ENCODE measurements at regions not wholly inside any gene's neighbourhood (a gene's known extent, or its start where the extent isn't known, plus 50 kb on each side); places are given as distances from the start of the nearest gene placed in this dataset.

DNA sequence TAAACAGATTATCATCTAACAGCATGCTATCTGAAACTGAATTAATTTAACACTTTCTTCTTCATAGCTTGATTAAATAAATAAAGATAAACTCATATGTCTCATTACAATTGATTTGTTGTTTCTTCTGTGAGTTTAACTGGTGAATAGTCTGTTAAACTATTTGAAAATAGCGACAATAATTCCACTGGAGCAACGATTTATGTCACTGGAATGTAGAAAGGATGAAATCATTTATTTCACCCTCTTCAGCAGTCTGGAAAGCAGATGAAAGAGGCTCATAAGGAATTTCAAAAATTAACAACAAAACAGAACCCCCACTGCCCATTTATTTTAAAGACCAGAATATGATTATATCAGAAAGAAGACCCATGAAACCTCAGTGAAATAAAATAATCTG lies 1165.1 kb upstream of the USP15 start:
- Histone ChIP-seq H3K36me3 (ENCODE audit: control insufficient read depth in 4 of 4, insufficient read depth in 4 of 4, low read length in 3 of 4) (no peaks in the 10 kb centered on the region), H3K4me1 (ENCODE audit: control extremely low read depth in 1 of 4, control insufficient read depth in 4 of 4, insufficient read depth in 4 of 4, low read length in 3 of 4) (no peaks in the 10 kb centered on the region), H3K27me3 (replicated peaks in 2 of 5; ENCODE audit: control insufficient read depth in 4 of 5, insufficient read depth in 5 of 5, low read length in 4 of 5) (no peaks in the 10 kb centered on the region), H3K4me3 (ENCODE audit: control insufficient read depth in 1 of 7, extremely low read depth in 1 of 7, insufficient read depth in 4 of 7, low read depth in 2 of 7, low read length in 6 of 7) (no peak overlapping the region), H3K27ac (ENCODE audit: insufficient read depth in 1 of 2, low read depth in 1 of 2, low read length in 2 of 2, poor library complexity in 1 of 2, severe bottlenecking in 2 of 2) (no peak overlapping the region), H3K9me3 (ENCODE audit: control extremely low read depth in 1 of 5, control insufficient read depth in 4 of 5, insufficient read depth in 2 of 5, low read depth in 1 of 5, low read length in 4 of 5) (peaks cover 0 to 4% (median 0%) of the 10 kb centered on the region in 5 experiments)
- WGBS (ENCODE audit: insufficient coverage), result no CpG with 5 or more reads among the region's 2 CpGs
- ChIA-PET POLR2A (no interaction called here), CTCF (no interaction called here)
- no peak for DNase-seq

- H3K9me3 ChIP-seq (ENCODE audit: control extremely low read depth in 1 of 5, control insufficient read depth in 4 of 5, insufficient read depth in 2 of 5, low read depth in 1 of 5, low read length in 4 of 5), result peaks cover 0 to 4% (median 0%) of the 10 kb centered on the region in 5 experiments
- POLR2A ChIA-PET, result no interaction called here
- CTCF ChIA-PET, result interaction anchor here (1.2 kb wide), 1 partner anchor 14 kb away, joined by 4 read pairs; no protein-coding TSS in a partner anchor
- H3K4me1 ChIP-seq (ENCODE audit: control extremely low read depth in 1 of 4, control insufficient read depth in 4 of 4, insufficient read depth in 4 of 4, low read length in 3 of 4), result no peaks in the 10 kb centered on the region
- no peak overlapping the region for H3K27ac ChIP-seq (ENCODE audit: insufficient read depth in 1 of 2, low read depth in 1 of 2, low read length in 2 of 2, poor library complexity in 1 of 2, severe bottlenecking in 2 of 2)
- no peaks in the 10 kb centered on the region for H3K27me3 ChIP-seq (replicated peaks in 2 of 5; ENCODE audit: control insufficient read depth in 4 of 5, insufficient read depth in 5 of 5, low read length in 4 of 5)
- no peak overlapping the region for H3K4me3 ChIP-seq (ENCODE audit: control insufficient read depth in 1 of 7, extremely low read depth in 1 of 7, insufficient read depth in 4 of 7, low read depth in 2 of 7, low read length in 6 of 7)
- DNase-seq, result no peak
- 66% methylated on average over 7 of the region's 7 CpGs for WGBS (ENCODE audit: insufficient coverage)
- no peaks in the 10 kb centered on the region for H3K36me3 ChIP-seq (ENCODE audit: control insufficient read depth in 4 of 4, insufficient read depth in 4 of 4, low read length in 3 of 4)
Measured at GRCh38 chr12:61098031-61098580, 1162.1 kb upstream of the USP15 start.

GRCh38 chr12:61107118-61107517 lies 1153.1 kb upstream of the USP15 start:
- Histone ChIP-seq H3K4me3 (ENCODE audit: control insufficient read depth in 1 of 7, extremely low read depth in 1 of 7, insufficient read depth in 4 of 7, low read depth in 2 of 7, low read length in 6 of 7) (no peak overlapping the region), H3K27ac (ENCODE audit: insufficient read depth in 1 of 2, low read depth in 1 of 2, low read length in 2 of 2, poor library complexity in 1 of 2, severe bottlenecking in 2 of 2) (no peak overlapping the region), H3K4me1 (ENCODE audit: control extremely low read depth in 1 of 4, control insufficient read depth in 4 of 4, insufficient read depth in 4 of 4, low read length in 3 of 4) (no peaks in the 10 kb centered on the region), H3K9me3 (ENCODE audit: control extremely low read depth in 1 of 5, control insufficient read depth in 4 of 5, insufficient read depth in 2 of 5, low read depth in 1 of 5, low read length in 4 of 5) (peaks cover 0 to 8% (median 3%) of the 10 kb centered on the region in 5 experiments), H3K36me3 (ENCODE audit: control insufficient read depth in 4 of 4, insufficient read depth in 4 of 4, low read length in 3 of 4) (no peaks in the 10 kb centered on the region), H3K27me3 (replicated peaks in 2 of 5; ENCODE audit: control insufficient read depth in 4 of 5, insufficient read depth in 5 of 5, low read length in 4 of 5) (no peaks in the 10 kb centered on the region)
- DNase-seq, result no peak
- POLR2A ChIA-PET, result no interaction called here
- CTCF ChIA-PET, result interaction anchor here (1.0 kb wide), 1 partner anchor 24 kb away, joined by 3 read pairs; no protein-coding TSS in a partner anchor

GRCh38 chr12:61111218-61111617 lies 1149.0 kb upstream of the USP15 start:
- Histone ChIP-seq H3K4me1 (ENCODE audit: control extremely low read depth in 1 of 4, control insufficient read depth in 4 of 4, insufficient read depth in 4 of 4, low read length in 3 of 4) (no peaks in the 10 kb centered on the region), H3K27ac (ENCODE audit: insufficient read depth in 1 of 2, low read depth in 1 of 2, low read length in 2 of 2, poor library complexity in 1 of 2, severe bottlenecking in 2 of 2) (no peak overlapping the region), H3K36me3 (ENCODE audit: control insufficient read depth in 4 of 4, insufficient read depth in 4 of 4, low read length in 3 of 4) (no peaks in the 10 kb centered on the region), H3K4me3 (ENCODE audit: control insufficient read depth in 1 of 7, extremely low read depth in 1 of 7, insufficient read depth in 4 of 7, low read depth in 2 of 7, low read length in 6 of 7) (no peak overlapping the region), H3K27me3 (replicated peaks in 2 of 5; ENCODE audit: control insufficient read depth in 4 of 5, insufficient read depth in 5 of 5, low read length in 4 of 5) (no peaks in the 10 kb centered on the region), H3K9me3 (ENCODE audit: control extremely low read depth in 1 of 5, control insufficient read depth in 4 of 5, insufficient read depth in 2 of 5, low read depth in 1 of 5, low read length in 4 of 5) (no peaks in the 10 kb centered on the region)
- no peak for DNase-seq
- no CpG with 5 or more reads among the region's 1 CpG for WGBS (ENCODE audit: insufficient coverage)
- ChIA-PET CTCF (no interaction called here), POLR2A (no interaction called here)

- POLR2A ChIA-PET, result no interaction called here
- Histone ChIP-seq H3K4me3 (ENCODE audit: control insufficient read depth in 1 of 7, extremely low read depth in 1 of 7, insufficient read depth in 4 of 7, low read depth in 2 of 7, low read length in 6 of 7) (no peak overlapping the region), H3K27ac (ENCODE audit: insufficient read depth in 1 of 2, low read depth in 1 of 2, low read length in 2 of 2, poor library complexity in 1 of 2, severe bottlenecking in 2 of 2) (no peak overlapping the region), H3K9me3 (ENCODE audit: control extremely low read depth in 1 of 5, control insufficient read depth in 4 of 5, insufficient read depth in 2 of 5, low read depth in 1 of 5, low read length in 4 of 5) (peaks cover 0 to 3% (median 0%) of the 10 kb centered on the region in 5 experiments), H3K36me3 (ENCODE audit: control insufficient read depth in 4 of 4, insufficient read depth in 4 of 4, low read length in 3 of 4) (no peaks in the 10 kb centered on the region), H3K27me3 (replicated peaks in 2 of 5; ENCODE audit: control insufficient read depth in 4 of 5, insufficient read depth in 5 of 5, low read length in 4 of 5) (no peaks in the 10 kb centered on the region), H3K4me1 (ENCODE audit: control extremely low read depth in 1 of 4, control insufficient read depth in 4 of 4, insufficient read depth in 4 of 4, low read length in 3 of 4) (no peaks in the 10 kb centered on the region)
- DNase-seq, result no peak
- CTCF ChIA-PET, result no interaction called here
- WGBS (ENCODE audit: insufficient coverage), result 96% methylated on average over 3 of the region's 3 CpGs
Measured at GRCh38 chr12:61137677-61138414, 1122.4 kb upstream of the USP15 start.

DNA sequence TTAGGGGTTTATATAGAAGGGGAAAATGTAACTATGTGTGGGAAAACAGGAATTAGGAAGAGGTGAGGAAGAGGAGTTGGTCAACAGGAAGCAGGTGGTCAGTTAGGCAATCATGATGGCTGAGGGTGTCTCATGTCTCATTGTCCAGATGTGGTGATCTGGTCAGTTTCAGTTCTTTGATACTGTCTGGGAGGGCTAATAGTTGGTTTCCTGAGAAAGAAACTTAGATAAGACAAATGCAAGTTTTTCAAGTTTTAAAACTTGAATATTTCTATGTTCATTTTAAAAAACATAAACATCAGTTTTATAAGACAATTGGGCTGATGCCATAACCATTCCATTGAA lies 1121.8 kb upstream of the USP15 start:
- H3K36me3 ChIP-seq (ENCODE audit: control insufficient read depth in 4 of 4, insufficient read depth in 4 of 4, low read length in 3 of 4), result no peaks in the 10 kb centered on the region
- ChIA-PET CTCF (no interaction called here), POLR2A (no interaction called here)
- H3K9me3 ChIP-seq (ENCODE audit: control extremely low read depth in 1 of 5, control insufficient read depth in 4 of 5, insufficient read depth in 2 of 5, low read depth in 1 of 5, low read length in 4 of 5), result peaks cover 0 to 3% (median 0%) of the 10 kb centered on the region in 5 experiments
- no peak overlapping the region for H3K27ac ChIP-seq (ENCODE audit: insufficient read depth in 1 of 2, low read depth in 1 of 2, low read length in 2 of 2, poor library complexity in 1 of 2, severe bottlenecking in 2 of 2)
- no peaks in the 10 kb centered on the region for H3K4me1 ChIP-seq (ENCODE audit: control extremely low read depth in 1 of 4, control insufficient read depth in 4 of 4, insufficient read depth in 4 of 4, low read length in 3 of 4)
- no peaks in the 10 kb centered on the region for H3K27me3 ChIP-seq (replicated peaks in 2 of 5; ENCODE audit: control insufficient read depth in 4 of 5, insufficient read depth in 5 of 5, low read length in 4 of 5)
- H3K4me3 ChIP-seq (ENCODE audit: control insufficient read depth in 1 of 7, extremely low read depth in 1 of 7, insufficient read depth in 4 of 7, low read depth in 2 of 7, low read length in 6 of 7), result no peak overlapping the region
- DNase-seq, result no peak

DNA sequence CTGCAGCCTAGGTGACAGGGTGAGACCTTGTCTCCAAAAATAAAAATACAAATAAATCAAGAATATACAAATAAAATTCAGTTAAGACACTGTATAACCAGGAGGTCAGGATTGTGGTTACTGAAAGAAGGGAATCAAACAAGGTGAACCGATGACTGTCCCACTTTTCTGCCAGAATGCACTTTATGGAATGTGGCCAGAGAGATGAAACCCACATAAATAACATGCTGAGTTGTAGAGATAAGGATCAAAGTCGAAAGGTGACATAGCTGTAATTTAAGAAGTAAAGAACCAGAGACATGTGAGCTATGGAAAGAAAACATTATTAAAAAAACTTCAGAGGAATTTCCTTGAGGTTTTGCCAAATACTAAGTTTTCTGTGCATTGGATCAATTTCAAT lies 1098.2 kb upstream of the USP15 start:
- POLR2A ChIA-PET, result no interaction called here
- CTCF ChIA-PET, result no interaction called here
- Histone ChIP-seq H3K4me1 (ENCODE audit: control extremely low read depth in 1 of 4, control insufficient read depth in 4 of 4, insufficient read depth in 4 of 4, low read length in 3 of 4) (no peaks in the 10 kb centered on the region), H3K9me3 (ENCODE audit: control extremely low read depth in 1 of 5, control insufficient read depth in 4 of 5, insufficient read depth in 2 of 5, low read depth in 1 of 5, low read length in 4 of 5) (no peaks in the 10 kb centered on the region), H3K27ac (ENCODE audit: insufficient read depth in 1 of 2, low read depth in 1 of 2, low read length in 2 of 2, poor library complexity in 1 of 2, severe bottlenecking in 2 of 2) (no peak overlapping the region), H3K27me3 (replicated peaks in 2 of 5; ENCODE audit: control insufficient read depth in 4 of 5, insufficient read depth in 5 of 5, low read length in 4 of 5) (no peaks in the 10 kb centered on the region), H3K36me3 (ENCODE audit: control insufficient read depth in 4 of 4, insufficient read depth in 4 of 4, low read length in 3 of 4) (no peaks in the 10 kb centered on the region), H3K4me3 (ENCODE audit: control insufficient read depth in 1 of 7, extremely low read depth in 1 of 7, insufficient read depth in 4 of 7, low read depth in 2 of 7, low read length in 6 of 7) (no peak overlapping the region)
- DNase-seq, result no peak
- WGBS (ENCODE audit: insufficient coverage), result no CpG with 5 or more reads among the region's 2 CpGs

Data from common myeloid progenitor, CD34-positive (primary cell).